ENCODE measurements at regions not wholly inside any gene's neighbourhood (a gene's known extent, or its start where the extent isn't known, plus 50 kb on each side); places are given as distances from the start of the nearest gene placed in this dataset.

DNA sequence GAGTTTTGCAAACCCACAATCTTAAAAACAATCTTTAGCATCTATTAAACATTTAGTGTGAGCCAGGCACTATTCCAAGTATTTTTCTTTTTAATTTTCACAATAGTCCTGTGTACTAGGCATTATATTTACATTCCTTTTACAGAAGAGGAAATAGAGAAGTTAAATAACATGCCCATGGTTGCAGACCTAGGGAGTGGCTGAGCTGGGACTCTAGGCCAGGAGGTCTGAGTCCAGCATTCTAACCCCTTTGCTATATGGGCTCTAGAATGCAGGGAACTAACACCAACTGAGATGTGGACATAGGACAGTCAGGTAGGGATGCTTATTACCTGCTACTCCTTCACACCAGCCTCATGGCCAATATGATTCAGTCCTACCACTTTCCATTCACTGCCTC lies 243.8 kb downstream of the XPNPEP1 start:
- TF ChIP-seq, protein P1, sequence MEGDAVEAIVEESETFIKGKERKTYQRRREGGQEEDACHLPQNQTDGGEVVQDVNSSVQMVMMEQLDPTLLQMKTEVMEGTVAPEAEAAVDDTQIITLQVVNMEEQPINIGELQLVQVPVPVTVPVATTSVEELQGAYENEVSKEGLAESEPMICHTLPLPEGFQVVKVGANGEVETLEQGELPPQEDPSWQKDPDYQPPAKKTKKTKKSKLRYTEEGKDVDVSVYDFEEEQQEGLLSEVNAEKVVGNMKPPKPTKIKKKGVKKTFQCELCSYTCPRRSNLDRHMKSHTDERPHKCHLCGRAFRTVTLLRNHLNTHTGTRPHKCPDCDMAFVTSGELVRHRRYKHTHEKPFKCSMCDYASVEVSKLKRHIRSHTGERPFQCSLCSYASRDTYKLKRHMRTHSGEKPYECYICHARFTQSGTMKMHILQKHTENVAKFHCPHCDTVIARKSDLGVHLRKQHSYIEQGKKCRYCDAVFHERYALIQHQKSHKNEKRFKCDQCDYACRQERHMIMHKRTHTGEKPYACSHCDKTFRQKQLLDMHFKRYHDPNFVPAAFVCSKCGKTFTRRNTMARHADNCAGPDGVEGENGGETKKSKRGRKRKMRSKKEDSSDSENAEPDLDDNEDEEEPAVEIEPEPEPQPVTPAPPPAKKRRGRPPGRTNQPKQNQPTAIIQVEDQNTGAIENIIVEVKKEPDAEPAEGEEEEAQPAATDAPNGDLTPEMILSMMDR (conservative IDR thresholded peaks at IDR 0.05), result no peak

DNA sequence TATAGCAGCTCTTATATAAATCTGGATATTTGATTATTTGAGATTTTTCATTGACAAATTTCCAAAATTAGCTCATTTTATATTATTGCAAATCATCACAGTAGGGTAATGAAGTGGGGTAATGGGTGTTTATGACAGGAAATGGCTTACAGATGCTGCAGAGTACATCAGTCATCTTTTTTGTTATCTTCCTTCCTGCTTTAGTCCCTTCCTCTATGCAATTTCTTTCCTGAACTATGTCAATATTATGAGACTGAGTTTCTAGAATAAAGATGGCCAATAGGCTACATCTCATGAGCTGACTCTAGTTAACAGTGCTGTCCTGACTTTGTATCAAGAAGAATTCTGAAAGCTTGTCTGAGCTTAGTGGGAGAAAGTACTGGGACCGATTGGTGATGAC lies 244.5 kb downstream of the XPNPEP1 start:
- TF ChIP-seq, protein P1 (conservative IDR thresholded peaks at IDR 0.05), result no peak
- H3K27ac ChIP-seq, result no peak overlapping the region

More for the DNA sequence above, 243.8 kb downstream of the XPNPEP1 start:
- H3K27ac ChIP-seq, result no peak overlapping the region

DNA sequence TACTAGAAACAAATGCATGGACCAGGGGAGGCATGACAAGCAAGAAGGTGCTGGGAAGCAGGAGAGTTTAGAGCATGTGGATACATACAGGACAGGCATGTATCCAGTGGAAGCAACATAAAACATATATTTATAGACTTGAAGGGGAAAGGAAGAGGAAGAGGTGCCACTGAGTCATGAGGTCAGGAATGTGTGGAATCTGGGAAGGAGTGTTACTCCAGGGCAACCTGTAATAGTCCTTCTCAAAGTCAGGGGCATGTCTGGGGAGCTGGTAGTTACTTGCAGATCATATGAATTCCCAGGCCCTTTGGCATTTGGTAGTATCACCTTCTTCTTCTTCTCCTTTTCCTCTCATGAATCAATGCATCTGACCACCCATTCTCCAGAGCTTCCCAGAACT lies 246.6 kb downstream of the XPNPEP1 start:
- TF ChIP-seq, protein P1 (conservative IDR thresholded peaks at IDR 0.05), result no peak
- H3K27ac ChIP-seq, result no peak overlapping the region

DNA sequence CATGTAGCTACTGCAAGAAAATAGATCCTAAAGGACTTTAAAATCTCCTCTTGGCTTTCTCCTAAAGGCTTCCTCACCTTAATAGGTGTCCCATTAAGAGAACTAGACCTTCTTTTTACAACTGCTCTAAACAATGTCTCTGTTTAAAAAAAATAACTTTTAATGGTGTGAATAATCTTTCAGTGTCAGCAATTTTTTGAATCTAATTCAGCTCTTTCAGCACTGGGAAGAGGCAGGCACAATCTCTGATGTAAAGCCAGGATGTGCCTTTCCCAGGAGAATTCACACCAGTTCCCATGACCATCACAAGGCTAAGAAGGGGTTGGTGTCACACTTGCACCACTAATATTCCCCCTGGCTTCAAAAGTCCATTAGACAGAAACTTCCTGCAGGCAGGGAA lies 254.6 kb downstream of the XPNPEP1 start:
- TF ChIP-seq, protein P1 (conservative IDR thresholded peaks at IDR 0.05), result no peak
- H3K27ac ChIP-seq, result no peak overlapping the region

DNA sequence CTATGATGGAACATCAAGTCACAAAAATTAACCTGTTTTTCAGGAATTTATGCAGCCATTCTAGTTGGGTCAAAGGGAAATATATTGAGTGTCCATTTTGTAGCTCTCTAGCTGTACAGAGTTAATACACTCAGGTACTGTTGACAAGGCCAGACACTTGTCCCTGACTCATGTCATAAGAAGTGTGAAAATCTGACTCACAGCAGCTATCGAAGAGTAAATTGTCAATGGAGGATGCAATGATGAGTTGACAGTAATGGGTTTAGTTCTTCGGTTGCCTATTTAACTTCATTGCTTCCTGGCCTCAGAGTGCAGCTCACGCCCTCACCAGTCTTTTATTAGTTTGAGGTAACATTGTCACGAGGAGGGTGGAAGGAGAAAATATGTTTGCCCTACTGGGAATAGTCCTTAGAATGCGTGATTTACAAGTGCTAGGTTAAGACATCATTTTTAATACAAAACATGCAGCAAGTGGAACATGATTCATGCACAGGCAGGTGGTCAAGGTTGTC lies 255.1 kb downstream of the XPNPEP1 start:
- no peak overlapping the region for H3K27ac ChIP-seq
- TF ChIP-seq, protein P1 (conservative IDR thresholded peaks at IDR 0.05), result no peak

DNA sequence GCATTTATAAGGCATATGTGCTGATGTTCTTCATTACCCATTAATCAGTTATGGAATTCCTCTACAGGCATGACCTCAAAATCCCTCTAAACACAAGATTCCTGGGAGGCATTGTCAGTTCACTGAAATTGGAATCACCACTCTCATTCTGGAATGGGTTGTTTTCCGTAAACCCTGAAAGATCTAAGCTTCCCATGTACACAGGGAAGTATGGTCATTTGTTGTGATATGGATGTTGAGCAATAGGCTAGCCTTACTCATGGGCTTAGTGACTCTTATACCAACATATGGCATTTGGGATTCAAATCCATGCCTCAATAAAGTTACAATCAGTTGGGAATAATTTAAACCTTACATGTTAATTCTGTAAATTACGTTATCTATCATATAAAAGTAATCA lies 258.0 kb downstream of the XPNPEP1 start:
- TF ChIP-seq, protein P1 (conservative IDR thresholded peaks at IDR 0.05), result no peak
- H3K27ac ChIP-seq, result no peak overlapping the region

DNA sequence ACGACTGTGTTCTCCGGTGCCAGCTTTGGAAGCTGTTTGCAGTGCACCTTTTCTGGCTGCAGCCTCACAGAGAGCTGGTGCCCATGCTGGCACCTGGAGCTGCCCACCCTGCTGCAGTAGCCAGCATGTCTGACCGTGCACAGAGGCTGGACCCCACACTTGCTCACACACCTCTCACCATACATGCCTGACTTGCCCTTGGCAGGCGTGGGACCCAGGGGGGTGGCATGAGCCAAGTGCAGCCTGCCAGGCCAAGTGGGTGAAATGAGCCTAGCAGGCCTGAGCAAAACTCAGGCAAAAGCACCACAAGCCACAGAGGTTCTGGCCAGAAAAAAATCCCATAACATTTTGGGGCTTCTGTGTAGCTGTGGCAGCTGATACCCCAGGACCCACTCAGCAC lies 258.8 kb downstream of the XPNPEP1 start:
- H3K27ac ChIP-seq, result no peak overlapping the region
- TF ChIP-seq, protein P1 (conservative IDR thresholded peaks at IDR 0.05), result no peak

Measured in VCaP (cell line).